ENCODE measurements at regions not wholly inside any gene's neighbourhood (a gene's known extent, or its start where the extent isn't known, plus 50 kb on each side); places are given as distances from the start of the nearest gene placed in this dataset.

DNA sequence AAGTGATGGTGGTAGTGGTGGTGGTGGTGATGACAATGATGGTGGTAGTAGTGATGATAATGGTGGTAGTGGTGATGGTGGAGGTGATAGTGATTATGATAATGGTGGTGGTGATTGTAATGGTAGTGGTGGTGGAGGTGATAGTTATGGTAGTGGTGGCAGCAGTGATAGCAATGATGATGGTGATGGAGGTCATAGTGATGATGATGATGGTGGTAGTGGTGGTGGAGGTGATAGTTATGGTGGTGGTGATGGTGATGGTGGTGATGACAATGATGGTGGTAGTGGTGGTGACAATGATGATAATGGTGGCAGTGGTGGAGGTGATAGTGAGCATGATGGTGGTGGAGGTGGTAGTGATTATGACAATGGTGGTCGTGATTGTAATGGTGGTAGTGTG is 191.7 kb upstream of the RNF32 start:
- H3F3A ChIP-seq (ENCODE audit: insufficient read depth, low read length, poor library complexity, severe bottlenecking): no peaks in the 10 kb centered on the region
- H3K4me2 ChIP-seq (ENCODE audit: low read length): no peak overlapping the region
- H3K9ac ChIP-seq (ENCODE audit: low read length): no peak overlapping the region
- no peaks in the 10 kb centered on the region for H3K9me2 ChIP-seq (ENCODE audit: insufficient read depth, low read length)
- no peak overlapping the region for H3K27ac ChIP-seq (ENCODE audit: low read length)
- no peaks in the 10 kb centered on the region for H3K36me3 ChIP-seq (ENCODE audit: insufficient read depth, low read length)
- no peaks in the 10 kb centered on the region for H4K20me1 ChIP-seq (ENCODE audit: insufficient read depth)
- no peak overlapping the region for H2AFZ ChIP-seq (ENCODE audit: low read depth, low read length)
- no peaks in the 10 kb centered on the region for H3K79me2 ChIP-seq (replicated peaks; ENCODE audit: insufficient read depth, low read length)
- no peaks in the 10 kb centered on the region for H3K27me3 ChIP-seq (ENCODE audit: insufficient read depth, low read depth, low read length)
- TF ChIP-seq EZH2 (IDR thresholded peaks at IDR 0.05; ENCODE audit: borderline replicate concordance, insufficient read depth, low read length, poor library complexity, severe bottlenecking): no peak
- TF ChIP-seq SMC3 (conservative IDR thresholded peaks at IDR 0.05; ENCODE audit: poor library complexity): no peak
- no peaks in the 10 kb centered on the region for H3K9me3 ChIP-seq (ENCODE audit: low read length)
- no peak overlapping the region for H3K4me3 ChIP-seq (ENCODE audit: low read length)

DNA sequence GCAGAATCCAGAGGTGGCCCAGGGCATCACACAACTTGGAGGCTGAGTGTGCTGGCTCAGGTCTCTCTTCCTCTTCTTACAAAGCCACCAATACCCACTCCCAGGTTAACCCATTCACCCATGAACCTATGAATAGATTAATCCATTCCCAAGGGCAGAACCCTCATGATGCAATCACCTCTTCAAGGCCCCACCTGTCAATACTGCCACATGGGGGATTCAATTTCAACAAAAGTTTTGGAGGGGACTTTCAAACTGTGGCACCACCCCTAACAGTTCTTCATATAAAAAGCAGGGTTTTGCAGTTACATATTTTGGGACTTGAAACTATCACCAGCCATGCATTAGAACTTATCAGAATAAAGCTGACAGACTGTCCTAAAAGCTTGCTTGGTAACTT is 193.6 kb upstream of the RNF32 start:
- Histone ChIP-seq H3K79me2 (replicated peaks; ENCODE audit: insufficient read depth, low read length) (no peaks in the 10 kb centered on the region), H3K27ac (ENCODE audit: low read length) (no peak overlapping the region), H3K9me2 (ENCODE audit: insufficient read depth, low read length) (no peaks in the 10 kb centered on the region), H3K4me2 (ENCODE audit: low read length) (no peak overlapping the region), H3K9me3 (ENCODE audit: low read length) (no peaks in the 10 kb centered on the region), H4K20me1 (ENCODE audit: insufficient read depth) (no peaks in the 10 kb centered on the region), H3K4me3 (ENCODE audit: low read length) (no peak overlapping the region), H3K27me3 (ENCODE audit: insufficient read depth, low read depth, low read length) (no peaks in the 10 kb centered on the region), H3K9ac (ENCODE audit: low read length) (no peak overlapping the region), H3F3A (ENCODE audit: insufficient read depth, low read length, poor library complexity, severe bottlenecking) (no peaks in the 10 kb centered on the region), H3K36me3 (ENCODE audit: insufficient read depth, low read length) (no peaks in the 10 kb centered on the region), H2AFZ (ENCODE audit: low read depth, low read length) (no peak overlapping the region)
- TF ChIP-seq RAD21 (conservative IDR thresholded peaks at IDR 0.05): no peak
- no peak for TF ChIP-seq TAF1 (IDR thresholded peaks at IDR 0.05; ENCODE audit: low read depth)
- no peak for TF ChIP-seq SMC3 (conservative IDR thresholded peaks at IDR 0.05; ENCODE audit: poor library complexity)
- no peak for TF ChIP-seq POLR2AphosphoS5 (IDR thresholded peaks at IDR 0.05)
- no peak for TF ChIP-seq EZH2 (IDR thresholded peaks at IDR 0.05; ENCODE audit: borderline replicate concordance, insufficient read depth, low read length, poor library complexity, severe bottlenecking)
- TF ChIP-seq EP300 (conservative IDR thresholded peaks at IDR 0.05; ENCODE audit: poor library complexity, severe bottlenecking): no peak
- TF ChIP-seq, protein P1, sequence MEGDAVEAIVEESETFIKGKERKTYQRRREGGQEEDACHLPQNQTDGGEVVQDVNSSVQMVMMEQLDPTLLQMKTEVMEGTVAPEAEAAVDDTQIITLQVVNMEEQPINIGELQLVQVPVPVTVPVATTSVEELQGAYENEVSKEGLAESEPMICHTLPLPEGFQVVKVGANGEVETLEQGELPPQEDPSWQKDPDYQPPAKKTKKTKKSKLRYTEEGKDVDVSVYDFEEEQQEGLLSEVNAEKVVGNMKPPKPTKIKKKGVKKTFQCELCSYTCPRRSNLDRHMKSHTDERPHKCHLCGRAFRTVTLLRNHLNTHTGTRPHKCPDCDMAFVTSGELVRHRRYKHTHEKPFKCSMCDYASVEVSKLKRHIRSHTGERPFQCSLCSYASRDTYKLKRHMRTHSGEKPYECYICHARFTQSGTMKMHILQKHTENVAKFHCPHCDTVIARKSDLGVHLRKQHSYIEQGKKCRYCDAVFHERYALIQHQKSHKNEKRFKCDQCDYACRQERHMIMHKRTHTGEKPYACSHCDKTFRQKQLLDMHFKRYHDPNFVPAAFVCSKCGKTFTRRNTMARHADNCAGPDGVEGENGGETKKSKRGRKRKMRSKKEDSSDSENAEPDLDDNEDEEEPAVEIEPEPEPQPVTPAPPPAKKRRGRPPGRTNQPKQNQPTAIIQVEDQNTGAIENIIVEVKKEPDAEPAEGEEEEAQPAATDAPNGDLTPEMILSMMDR (IDR thresholded peaks at IDR 0.05; ENCODE audit: poor library complexity, severe bottlenecking): no peak
- no peak for TF ChIP-seq MXI1 (conservative IDR thresholded peaks at IDR 0.05; ENCODE audit: poor library complexity, severe bottlenecking)

DNA sequence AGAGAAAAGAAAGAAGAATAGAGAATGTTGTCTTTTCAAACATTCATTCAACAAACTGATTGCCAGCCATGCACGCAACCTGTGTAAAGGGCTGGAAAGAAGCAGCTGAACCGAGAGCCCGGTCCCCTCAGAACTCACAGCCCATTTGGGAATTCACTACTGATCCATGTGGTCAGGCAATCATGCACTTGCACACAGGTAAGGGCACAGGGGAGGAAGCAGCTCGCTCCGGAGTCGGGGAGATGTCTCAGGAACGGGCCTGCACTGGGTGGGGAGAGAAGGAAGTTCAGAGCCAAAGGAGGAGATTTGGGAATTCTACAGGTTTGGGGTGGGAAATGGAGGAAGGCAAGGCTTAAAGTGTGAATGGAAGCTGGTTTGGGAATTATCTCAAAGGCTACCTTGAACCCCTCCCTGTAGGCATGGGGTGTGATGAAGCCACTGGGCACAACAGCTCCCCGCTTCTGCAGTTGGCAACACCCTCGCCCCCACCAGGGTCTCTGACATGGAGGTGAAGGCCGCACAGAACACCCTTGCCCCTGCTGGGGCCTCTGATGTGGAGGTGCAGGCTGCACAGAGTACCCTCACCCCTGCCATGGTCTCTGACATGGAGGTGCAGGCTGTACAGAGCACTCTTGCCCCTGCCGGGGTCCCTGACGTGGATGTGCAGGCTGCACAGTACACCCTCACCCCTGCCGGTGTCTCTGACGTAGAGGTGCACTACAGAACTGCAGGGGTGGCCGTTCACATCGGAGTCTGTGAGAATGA is 194.4 kb upstream of the RNF32 start:
- H3K9me2 ChIP-seq (ENCODE audit: insufficient read depth, low read length): no peaks in the 10 kb centered on the region
- no peak overlapping the region for H3K4me3 ChIP-seq (ENCODE audit: low read length)
- H4K20me1 ChIP-seq (ENCODE audit: insufficient read depth): no peaks in the 10 kb centered on the region
- H3K9me3 ChIP-seq (ENCODE audit: low read length): no peaks in the 10 kb centered on the region
- H3K27me3 ChIP-seq (ENCODE audit: insufficient read depth, low read depth, low read length): no peaks in the 10 kb centered on the region
- no peak overlapping the region for H3K9ac ChIP-seq (ENCODE audit: low read length)
- no peak overlapping the region for H2AFZ ChIP-seq (ENCODE audit: low read depth, low read length)
- no peak overlapping the region for H3K27ac ChIP-seq (ENCODE audit: low read length)
- no peaks in the 10 kb centered on the region for H3K79me2 ChIP-seq (replicated peaks; ENCODE audit: insufficient read depth, low read length)
- no peaks in the 10 kb centered on the region for H3K36me3 ChIP-seq (ENCODE audit: insufficient read depth, low read length)
- H3K4me2 ChIP-seq (ENCODE audit: low read length): no peak overlapping the region
- H3F3A ChIP-seq (ENCODE audit: insufficient read depth, low read length, poor library complexity, severe bottlenecking): no peaks in the 10 kb centered on the region
- TF ChIP-seq POLR2AphosphoS5 (IDR thresholded peaks at IDR 0.05): no peak
- TF ChIP-seq TAF1 (IDR thresholded peaks at IDR 0.05; ENCODE audit: low read depth): no peak
- TF ChIP-seq SMC3 (conservative IDR thresholded peaks at IDR 0.05; ENCODE audit: poor library complexity): no peak

Data from neural cell (in vitro differentiated cells).